GM18498 (cell line): ENCODE measurements at regions not wholly inside any gene's neighbourhood (a gene's known extent, or its start where the extent isn't known, plus 50 kb on each side); places are given as distances from the start of the nearest gene placed in this dataset.
"Not testable (repeated sequence)": the region's sequence is repeated elsewhere in the genome, so short reads cannot be mapped to it uniquely, and the experiment has no call there.

ENCODE experiments used
- ATAC-seq: cut with Tn5 transposase; IDR thresholded peaks from one replicate; pipeline ENCODE4 v1.9.1; 2021; ENCODE audit warnings: mild to moderate bottlenecking, moderate library complexity; ENCODE audit not compliant: unreplicated experiment

GRCh38 chr6:907928-908327, 215.0 kb upstream of the EXOC2 start:
- no peak for ATAC-seq

- ATAC-seq, result no peak
These were observed 214.0 kb upstream of the EXOC2 start for GRCh38 chr6:906920-907319.

DNA sequence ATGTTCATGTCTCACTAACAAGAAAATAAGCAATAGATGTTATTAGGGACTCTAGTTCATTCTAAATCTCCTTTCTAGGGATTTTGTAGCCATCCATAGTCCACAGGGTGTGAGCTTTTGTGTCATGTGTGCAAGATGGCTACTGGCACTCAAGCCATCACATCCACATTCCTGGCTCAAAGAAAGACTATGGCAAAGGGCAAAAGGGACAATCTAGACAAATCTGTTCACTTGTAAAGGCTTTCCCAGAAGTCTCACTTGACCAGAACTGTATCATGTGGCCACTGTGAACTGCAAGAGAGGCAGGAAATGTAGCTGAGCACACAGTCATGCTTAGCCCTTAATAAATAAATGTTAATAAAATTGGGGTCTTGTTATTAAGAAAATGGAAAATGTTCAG, 212.6 kb upstream of the EXOC2 start:
- ATAC-seq, result no peak

DNA sequence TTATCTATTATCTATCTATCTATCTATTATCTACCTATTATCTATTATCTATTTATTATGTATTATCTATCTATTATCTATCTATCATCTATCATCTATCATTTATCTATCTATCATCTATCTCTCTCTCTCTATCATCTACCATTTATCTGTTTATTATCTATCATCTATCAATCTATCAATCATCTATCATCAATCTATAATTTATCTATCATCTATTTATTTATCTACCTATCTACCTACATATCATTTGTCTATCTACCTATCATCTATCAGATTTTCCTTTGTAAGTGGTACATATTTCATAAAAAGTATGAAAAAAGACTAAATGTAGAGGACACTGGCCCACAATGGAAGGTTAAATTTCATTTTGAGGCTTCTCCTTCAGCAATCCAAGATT, 212.1 kb upstream of the EXOC2 start:
- no peak for ATAC-seq

- ATAC-seq, result no peak
These were observed 210.8 kb upstream of the EXOC2 start for GRCh38 chr6:903761-904160.

GRCh38 chr6:901696-902460, 208.9 kb upstream of the EXOC2 start:
- no peak for ATAC-seq

DNA sequence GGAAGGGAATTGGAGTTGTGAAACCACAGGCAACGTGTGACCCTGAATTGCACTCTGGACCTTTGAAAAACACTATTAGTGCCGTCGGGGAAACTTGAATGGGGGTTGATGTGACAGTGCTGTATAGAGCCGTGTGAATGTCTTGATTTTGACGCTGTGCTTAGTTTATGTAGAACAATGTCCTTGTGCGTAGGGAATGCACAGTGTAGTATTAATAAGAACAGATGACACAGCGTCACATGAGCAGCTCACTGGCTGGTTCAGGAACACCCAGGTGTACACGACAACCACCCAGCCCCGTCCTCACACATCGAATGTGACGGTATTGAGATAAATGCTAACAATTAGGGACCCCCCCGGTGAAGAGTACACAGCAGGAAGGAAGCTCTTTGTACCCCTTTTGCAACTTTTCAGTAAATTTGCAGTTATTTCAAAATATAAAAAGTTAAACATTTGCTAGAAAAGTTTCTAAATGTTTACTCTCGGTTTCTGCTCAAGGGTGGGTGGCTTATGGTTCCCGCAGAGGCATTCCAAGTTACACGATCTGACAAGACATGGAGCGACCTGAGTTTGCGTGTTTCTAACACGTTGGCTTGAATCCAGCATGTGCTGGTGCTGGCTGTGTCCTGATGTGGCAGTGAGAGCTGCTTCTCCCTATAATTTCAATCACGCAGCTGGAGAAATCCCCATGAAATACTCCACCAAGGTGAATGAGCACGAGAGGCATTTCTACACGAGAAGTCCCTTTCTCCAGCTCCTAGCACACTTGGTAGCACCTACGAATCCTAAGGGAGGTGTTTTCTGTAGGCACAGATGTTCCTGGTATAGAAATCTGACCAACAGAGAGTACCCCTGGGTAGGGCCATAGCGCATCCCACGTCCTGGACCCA, 208.0 kb upstream of the EXOC2 start:
- no peak for ATAC-seq

- ATAC-seq, result no peak
These were observed 204.7 kb upstream of the EXOC2 start for GRCh38 chr6:897528-898207.

GRCh38 chr6:894274-894673, 201.3 kb upstream of the EXOC2 start:
- no peak for ATAC-seq

DNA sequence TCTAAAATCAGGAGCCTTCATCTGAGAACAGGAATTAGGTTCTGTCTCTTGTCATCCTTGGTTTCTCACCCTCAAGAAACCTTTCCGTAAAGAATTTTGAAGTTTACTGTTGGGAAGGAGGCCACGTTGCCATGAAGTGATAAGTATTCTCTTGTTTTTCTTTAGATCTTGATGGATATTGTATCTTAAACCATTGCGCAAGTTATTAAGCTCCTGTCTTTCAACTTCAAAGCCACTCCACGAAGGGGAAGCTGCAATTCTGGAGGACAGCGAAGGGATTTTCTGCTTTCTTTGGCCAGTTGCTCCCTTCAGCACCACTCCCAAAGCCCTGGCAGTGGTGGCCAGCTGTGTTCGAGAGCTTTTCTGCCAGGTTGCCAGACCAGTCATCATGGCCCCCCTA, 198.1 kb upstream of the EXOC2 start:
- ATAC-seq, result no peak

- no peak for ATAC-seq
These were observed 197.3 kb upstream of the EXOC2 start for GRCh38 chr6:890201-890600.

GRCh38 chr6:887583-888235, 194.8 kb upstream of the EXOC2 start:
- no peak for ATAC-seq

GRCh38 chr6:886116-886515, 193.2 kb upstream of the EXOC2 start:
- ATAC-seq, result not testable (repeated sequence)

- ATAC-seq, result no peak
These were observed 192.2 kb upstream of the EXOC2 start for GRCh38 chr6:885051-885590.

DNA sequence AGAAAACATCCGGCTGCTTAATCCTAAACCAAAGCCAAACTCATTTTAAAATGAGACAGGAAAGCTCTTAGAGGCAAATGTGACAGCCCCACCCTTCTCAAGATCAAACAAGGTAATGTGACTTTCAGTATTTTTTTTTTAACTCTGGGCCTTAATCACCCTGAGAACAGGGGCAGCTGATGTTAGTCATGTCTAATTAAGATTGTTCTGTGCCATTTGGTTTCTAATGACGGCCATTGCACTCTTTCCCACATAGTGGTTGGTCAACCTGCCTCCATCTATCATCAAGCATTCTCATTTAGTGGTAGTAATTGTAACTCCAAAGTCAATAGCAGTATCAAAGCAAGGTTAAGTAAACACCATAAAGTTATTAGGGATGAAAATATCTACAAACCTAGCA, 191.6 kb upstream of the EXOC2 start:
- no peak for ATAC-seq

DNA sequence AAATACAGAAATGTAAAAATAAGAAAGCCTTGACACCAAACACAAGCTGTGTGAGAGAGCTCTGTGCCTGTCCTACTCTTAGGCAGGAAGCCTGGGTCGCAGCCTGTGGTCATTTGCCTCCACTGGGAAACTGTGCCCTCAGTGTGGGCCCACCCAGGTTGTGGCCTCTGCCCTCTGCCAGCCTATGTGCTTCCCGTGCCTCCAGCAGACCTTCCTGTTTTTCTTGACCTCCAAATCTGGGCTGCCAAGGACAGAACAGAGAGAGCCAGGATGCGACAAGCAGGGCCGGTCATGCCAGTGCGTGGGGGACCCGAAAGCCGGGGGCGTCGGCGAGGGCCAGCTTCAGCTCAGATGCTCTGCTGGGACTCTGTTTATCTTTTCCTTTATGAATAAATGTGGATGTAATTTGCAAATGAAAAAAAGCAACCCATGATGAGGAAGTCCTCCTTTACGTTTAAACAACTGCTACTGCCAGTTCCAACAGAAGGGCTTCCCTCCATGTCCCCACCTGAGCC, 189.2 kb upstream of the EXOC2 start:
- no peak for ATAC-seq

GRCh38 chr6:878179-878578, 185.2 kb upstream of the EXOC2 start:
- ATAC-seq, result no peak

GRCh38 chr6:875012-875411, 182.1 kb upstream of the EXOC2 start:
- no peak for ATAC-seq

- ATAC-seq, result no peak
These were observed 179.7 kb upstream of the EXOC2 start for GRCh38 chr6:872570-873125.

GRCh38 chr6:871503-871902, 178.6 kb upstream of the EXOC2 start:
- no peak for ATAC-seq
